GM06990 (cell line): ENCODE measurements at regions not wholly inside any gene's neighbourhood (a gene's known extent, or its start where the extent isn't known, plus 50 kb on each side); places are given as distances from the start of the nearest gene placed in this dataset.

Experiments
- DNase-seq: peaks from one replicate; pipeline ENCODE4 v3.0.0-alpha.2; 2011; ENCODE audit not compliant: insufficient read length; ENCODE audit errors: extremely low read depth
- H3K27me3 ChIP-seq: replicated peaks from 2 replicates; pipeline ENCODE4 v1.6.0; 2011; ENCODE audit warnings: low read length; ENCODE audit not compliant: control insufficient read depth, insufficient read depth
- H3K36me3 ChIP-seq: 2 replicates; pipeline ENCODE4 v1.5.1; 2011; ENCODE audit warnings: low read length; ENCODE audit not compliant: control insufficient read depth, insufficient read depth
- H3K4me3 ChIP-seq: replicated peaks from 2 replicates; pipeline ENCODE4 v1.5.1; 2011; ENCODE audit warnings: low read depth, mild to moderate bottlenecking, control low read depth, low read length
- CTCF ChIP-seq: IDR thresholded peaks from 2 replicates; pipeline ENCODE4 v1.5.1; 2011; ENCODE audit warnings: low read length, control low read depth, mild to moderate bottlenecking, inconsistent platforms; ENCODE audit not compliant: insufficient read depth, poor library complexity, severe bottlenecking

DNA sequence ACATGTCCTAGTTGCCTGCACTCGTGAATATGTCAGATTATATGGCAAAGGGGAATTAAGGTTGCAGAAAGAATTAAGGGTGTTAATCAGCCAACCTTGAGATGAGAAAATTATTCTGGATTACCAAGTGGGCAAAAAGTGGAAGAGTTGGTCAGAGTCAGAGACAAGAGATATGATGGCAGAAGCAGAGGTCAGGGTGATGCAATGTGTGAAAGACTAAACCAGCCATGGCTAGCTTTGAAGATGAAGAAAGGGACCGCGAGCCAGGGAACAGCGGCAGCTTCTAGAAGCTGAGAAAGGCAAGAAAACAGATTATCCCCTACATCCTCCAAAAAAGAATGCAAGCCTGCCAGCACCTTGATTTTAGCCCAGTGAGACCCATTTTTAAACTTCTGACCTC, 385.6 kb downstream of the HNRNPD start:
- TF ChIP-seq CTCF: no peak
- H3K36me3 ChIP-seq: no peaks in the 10 kb centered on the region
- H3K4me3 ChIP-seq: no peak overlapping the region
- no peaks in the 10 kb centered on the region; the same call in 1 of the 2 replicates for H3K27me3 ChIP-seq
- no peak for DNase-seq

- Histone ChIP-seq H3K4me3 (no peak overlapping the region), H3K27me3 (no peaks in the 10 kb centered on the region; the same call in 1 of the 2 replicates), H3K36me3 (no peaks in the 10 kb centered on the region)
- TF ChIP-seq CTCF: no peak
- DNase-seq: no peak
These were observed 389.0 kb downstream of the HNRNPD start for GRCh38 chr4:81984746-81985145.

- no peak for DNase-seq
- H3K4me3 ChIP-seq: no peak overlapping the region
- no peaks in the 10 kb centered on the region for H3K36me3 ChIP-seq
- no peaks in the 10 kb centered on the region; the same call in 1 of the 2 replicates for H3K27me3 ChIP-seq
- no peak for TF ChIP-seq CTCF
These were observed 390.8 kb downstream of the HNRNPD start for GRCh38 chr4:81982846-81983540.

- Histone ChIP-seq H3K36me3 (no peaks in the 10 kb centered on the region), H3K27me3 (no peaks in the 10 kb centered on the region), H3K4me3 (no peak overlapping the region)
- no peak for TF ChIP-seq CTCF
- DNase-seq: no peak
These were observed 392.6 kb downstream of the HNRNPD start for GRCh38 chr4:81981218-81981617.

- TF ChIP-seq CTCF: no peak
- no peak overlapping the region for H3K4me3 ChIP-seq
- H3K36me3 ChIP-seq: no peaks in the 10 kb centered on the region
- no peaks in the 10 kb centered on the region for H3K27me3 ChIP-seq
- no peak for DNase-seq
These were observed 399.3 kb downstream of the HNRNPD start for GRCh38 chr4:81974523-81974922.

GRCh38 chr4:81971637-81972381, 402.0 kb downstream of the HNRNPD start:
- no peaks in the 10 kb centered on the region for H3K27me3 ChIP-seq
- no peak overlapping the region for H3K4me3 ChIP-seq
- H3K36me3 ChIP-seq: no peaks in the 10 kb centered on the region
- no peak for TF ChIP-seq CTCF
- DNase-seq: no peak
